GM19463 (cell line): ENCODE measurements at regions not wholly inside any gene's neighbourhood (a gene's known extent, or its start where the extent isn't known, plus 50 kb on each side); places are given as distances from the start of the nearest gene placed in this dataset.

Experiments used
- ATAC-seq: cut with Tn5 transposase; IDR thresholded peaks from one replicate; pipeline ENCODE4 v1.9.1; 2021; ENCODE audit warnings: mild to moderate bottlenecking, moderate library complexity; ENCODE audit not compliant: unreplicated experiment

DNA sequence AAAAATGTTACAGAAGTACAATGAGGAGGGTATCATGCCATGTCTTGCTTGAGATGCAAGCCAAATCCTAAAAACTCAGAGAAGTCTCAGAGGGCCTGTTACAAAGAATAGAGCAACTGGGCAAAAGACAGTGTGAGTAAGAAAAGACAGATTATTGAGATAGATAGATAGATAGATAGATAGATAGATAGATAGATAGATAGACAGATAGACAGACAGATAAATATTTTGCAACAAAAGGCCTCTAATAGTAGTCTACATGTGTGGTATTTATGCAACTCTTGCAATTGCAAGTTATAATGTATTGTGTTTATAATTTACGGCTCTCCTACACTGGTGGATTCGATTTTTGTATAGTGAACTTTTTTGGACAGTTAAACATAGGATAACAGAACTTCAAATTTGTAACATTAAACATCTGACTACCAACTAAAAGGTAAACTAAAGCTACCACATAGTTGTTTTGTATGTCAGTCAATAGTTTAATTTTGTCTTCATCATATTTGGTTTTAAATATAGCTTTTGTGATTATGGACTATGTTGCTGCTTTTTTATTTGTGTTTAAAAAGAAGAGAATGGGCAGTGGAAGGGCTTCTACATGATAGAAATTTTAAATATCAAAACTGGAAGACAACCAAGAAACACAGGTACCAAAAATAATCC is 740.7 kb upstream of the LRRTM4 start:
- no peak for ATAC-seq

DNA sequence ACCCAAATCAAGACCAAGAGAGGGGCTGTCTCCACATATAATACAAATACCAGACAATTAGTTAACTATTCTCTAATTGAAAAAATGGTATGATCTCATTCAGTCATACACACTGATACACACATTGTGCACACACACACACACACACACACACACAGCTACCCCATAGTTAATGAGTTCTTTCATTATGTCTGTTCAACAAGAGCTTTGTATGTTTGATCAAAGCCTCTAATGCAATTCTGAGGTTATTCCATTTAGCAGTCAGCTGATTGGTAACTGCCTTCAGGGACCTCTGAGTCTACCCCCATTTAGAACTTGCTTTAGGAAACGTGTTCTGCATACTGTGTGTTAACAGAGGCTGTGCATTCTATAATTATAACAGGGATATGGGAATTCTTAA is 741.4 kb upstream of the LRRTM4 start:
- no peak for ATAC-seq

DNA sequence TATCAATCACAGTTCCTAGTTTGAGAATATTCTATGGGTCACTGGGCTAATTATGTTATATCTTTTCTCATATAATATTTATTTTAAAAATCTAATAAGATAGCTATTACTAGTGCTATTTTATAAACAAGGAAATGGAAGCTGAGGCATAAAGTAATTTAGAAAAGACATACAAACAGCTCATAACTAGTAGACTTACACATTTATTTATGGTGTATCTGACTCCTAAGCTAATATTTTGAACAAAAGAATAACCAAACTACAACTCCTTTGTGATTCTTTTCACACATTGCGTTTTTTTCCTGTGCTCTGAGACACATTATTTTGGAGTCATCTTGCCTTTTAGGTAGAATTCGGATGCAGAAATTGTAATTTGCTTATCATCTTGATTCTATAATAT is 742.0 kb upstream of the LRRTM4 start:
- ATAC-seq = no peak

DNA sequence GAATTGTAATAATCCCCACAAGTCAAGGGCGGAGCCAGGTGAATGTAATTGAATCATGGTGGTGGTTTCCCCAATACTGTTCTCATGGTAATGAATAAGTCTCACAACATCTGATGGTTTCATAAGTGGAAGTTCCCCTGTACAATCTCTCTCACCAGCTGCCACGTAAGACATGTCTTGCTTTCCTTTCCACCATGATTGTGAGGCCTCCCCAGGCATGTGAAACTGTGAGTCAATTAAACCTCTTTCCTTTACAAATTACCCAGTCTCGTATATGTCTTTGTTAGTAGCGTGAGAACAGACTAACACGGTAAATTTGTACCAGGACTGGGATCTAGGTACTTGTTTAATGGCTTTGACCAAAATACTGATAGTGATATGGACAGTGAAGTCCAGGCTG is 744.3 kb upstream of the REG3G start:
- peak; percentile 61 for ATAC-seq

DNA sequence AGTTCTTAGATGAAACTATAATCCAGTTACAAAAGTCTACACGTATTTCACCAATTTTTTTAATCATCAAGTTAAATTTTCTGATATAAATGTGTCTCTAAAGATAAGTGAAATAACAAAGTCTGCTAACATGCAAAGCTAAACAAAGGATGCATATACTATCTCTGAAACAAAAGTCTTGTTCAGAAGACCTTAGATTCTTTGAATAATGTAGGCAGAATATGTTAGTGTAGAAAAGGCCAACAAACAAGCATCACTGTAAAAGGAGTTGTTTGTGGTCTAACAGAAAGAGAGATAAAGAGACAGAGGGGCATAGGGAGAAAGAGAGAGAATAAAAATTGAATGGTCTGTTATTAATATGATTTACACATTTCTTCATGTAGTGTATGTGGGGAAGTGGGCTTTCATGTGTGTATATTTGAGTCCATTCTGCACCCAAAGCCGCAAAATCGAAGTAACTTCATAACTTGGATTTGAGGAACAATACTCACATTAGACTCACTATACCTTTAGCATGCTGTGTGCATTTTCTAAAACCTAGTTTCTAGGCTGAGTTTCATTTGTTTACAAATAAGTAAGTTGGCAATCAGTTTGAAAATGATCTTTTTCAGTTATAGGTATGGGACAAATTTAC is 734.8 kb upstream of the REG3G start:
- ATAC-seq = no peak

DNA sequence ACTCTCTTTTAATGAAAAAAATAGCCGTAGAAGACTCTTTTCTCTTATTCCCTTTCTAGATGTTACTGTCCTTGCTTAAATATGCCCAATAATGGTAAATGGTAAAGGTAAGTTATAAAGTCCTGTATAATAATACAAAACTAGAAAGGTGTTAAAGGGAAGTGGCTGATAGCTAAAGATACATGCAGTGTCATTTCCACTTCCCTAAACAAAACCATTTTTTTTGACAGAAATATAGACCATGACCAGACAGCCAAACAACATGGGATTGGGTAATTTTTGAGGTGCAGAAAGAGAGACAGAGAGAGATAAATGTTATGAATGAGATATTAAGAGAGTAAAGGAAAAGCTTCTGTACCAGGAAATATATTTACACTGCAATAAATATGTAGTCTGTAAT is 731.7 kb upstream of the REG3G start:
- no peak for ATAC-seq

DNA sequence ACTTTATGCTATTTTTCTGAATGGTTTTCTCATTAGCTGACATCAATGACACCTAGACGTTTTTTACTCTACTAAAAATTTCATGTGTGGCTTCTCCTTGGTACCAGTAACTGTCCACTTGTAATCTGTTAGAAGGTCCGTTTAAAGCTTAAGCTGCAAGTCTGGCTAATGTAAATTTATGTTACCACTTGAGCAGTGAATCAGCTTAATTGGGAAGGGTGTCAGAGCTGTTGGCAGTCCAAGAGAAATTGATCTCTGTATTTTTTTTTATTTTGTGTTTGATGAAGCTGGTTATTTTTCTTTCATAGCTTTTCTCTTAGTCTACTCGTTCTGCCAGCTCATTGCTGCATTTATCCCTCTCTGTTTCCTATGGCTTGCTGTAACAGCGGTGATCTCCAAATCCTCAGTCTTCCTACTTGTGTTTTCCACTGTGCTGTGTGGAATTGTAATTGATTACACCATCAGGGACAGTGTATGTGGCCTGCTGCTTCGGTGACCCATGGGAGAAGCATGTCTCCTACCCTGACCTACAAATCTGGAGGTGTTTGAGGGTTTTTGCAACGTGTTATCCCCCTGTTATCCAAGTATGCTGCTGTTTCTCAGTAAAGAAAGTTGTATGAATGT is 724.2 kb upstream of the REG3G start:
- ATAC-seq = no peak

DNA sequence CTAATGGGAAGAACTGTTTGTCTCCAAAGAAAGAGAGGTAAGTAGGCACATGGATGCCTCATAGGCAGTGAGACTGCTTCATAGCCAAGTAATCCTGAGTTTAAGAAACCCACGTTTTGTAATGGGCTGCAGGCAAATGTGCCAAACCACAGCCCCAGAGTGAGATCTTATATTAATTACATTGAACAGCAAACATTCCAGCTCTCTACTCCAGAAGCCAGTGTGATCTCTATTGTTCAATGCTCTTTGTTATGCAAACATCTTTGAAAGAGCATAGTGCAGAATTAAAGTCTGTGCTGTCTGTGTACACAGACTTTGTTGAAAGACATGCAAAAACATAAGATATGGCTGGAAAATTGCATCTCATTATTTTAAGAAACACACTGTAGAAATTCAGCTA is 720.8 kb upstream of the REG3G start:
- no peak for ATAC-seq

DNA sequence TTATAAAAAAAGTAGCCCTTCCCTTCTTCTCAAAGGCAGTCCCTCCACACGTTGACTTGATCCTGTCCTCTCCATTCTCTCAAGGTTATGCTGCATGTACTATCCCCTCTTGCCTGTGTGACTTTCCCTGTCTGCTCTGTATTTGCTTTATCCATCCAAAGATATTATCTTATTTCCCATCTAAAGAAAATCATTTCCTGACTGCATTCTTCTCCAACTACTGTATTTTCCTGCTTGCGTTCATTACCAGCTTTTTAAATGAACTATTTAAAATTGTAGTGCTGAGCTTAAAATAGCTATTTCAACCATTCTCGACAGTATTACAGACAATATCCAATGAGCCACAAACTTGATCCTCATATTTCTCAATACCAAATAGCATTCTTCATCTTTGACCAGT is 716.0 kb upstream of the REG3G start:
- no peak for ATAC-seq

DNA sequence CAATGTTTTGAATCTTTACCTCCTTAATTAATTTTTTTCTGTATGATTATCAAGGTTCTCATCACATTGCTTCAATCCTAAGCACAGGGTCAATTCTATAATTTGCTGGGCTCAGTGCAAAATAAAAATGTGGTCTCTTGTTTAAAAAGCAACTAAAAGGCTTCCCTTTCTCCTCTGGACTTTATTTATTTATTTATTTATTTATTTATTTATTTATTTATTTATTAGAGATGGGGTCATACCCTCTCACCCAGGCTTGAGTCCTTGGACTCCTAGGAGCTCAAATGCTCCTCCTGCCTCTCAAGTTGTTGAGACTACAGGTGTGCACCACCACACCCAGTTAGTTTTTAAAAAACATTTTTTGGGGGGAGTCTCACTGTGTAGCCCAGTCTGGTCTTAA is 710.1 kb upstream of the REG3G start:
- no peak for ATAC-seq

DNA sequence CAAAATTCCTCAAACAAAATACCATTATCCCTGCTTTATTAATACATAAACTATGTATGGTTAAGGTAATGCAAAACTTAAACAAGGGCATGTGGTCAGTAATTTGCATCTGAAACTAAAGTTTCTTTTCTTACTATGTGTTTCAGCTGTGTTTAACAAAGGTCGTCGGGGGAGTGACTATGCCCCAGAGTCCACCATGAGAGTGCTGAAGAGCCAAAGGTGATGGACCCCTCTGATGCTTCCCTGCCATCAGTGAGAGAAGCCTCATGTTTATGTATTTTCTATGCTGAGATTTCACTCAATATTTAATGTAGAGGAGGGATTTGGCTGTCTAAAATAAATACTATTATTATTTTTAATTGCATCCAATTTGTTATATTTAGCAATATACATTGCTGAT is 707.2 kb upstream of the REG3G start:
- ATAC-seq = no peak

DNA sequence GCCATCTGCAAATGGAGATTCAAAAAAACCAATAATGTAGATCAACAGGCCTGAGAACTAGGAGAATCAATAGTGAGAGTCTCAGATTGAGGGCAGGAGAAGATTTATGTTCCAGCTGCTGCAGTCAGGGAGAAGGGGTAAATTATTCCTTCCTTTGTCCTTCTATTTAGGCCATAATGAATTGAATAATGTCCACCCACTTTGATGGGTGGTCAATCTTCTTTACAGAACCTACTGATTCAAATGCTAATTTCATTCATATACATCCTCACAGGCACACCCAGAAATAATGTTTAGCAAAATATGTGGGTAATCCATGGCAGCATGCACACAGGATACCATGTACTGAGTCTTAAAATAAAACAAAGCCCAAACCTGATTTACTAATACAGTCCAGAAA is 695.3 kb upstream of the REG3G start:
- ATAC-seq = no peak

DNA sequence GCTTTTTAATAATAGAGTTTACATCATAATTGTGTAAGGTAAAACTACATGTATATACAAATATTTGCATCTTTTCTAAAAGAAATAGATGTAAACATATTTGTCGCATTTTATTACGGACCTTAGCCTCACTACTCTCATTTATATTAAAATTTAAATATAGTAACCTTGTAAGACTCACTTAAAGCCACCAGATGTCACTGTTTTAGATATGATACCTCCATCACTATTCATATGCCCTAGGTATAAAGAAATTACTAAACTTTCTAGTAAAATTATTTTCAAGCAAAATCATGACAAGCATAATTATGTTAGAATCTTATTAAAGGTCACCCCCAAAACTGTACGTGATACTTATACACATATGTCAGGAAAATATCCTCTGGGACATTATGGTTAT is 674.3 kb upstream of the REG3G start:
- no peak for ATAC-seq

DNA sequence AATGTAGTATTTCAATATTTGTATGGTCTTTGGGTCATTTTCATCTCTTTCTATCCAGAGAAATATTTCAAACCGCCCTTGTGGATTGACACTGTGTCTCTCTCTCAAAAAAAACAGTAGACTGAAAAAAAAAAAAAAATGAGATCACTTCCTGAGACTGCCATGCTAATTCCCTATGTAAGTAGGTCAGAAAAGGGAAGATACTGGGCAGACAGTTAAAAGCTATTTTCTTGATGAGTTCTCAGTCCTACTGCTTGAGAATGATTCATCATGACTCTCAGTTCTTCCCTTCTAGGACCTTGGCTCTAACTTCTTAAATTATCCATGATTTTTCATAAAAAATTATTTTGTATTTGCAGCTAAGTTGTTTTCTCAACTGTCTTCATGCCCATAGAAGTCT is 672.3 kb upstream of the REG3G start:
- ATAC-seq = no peak

DNA sequence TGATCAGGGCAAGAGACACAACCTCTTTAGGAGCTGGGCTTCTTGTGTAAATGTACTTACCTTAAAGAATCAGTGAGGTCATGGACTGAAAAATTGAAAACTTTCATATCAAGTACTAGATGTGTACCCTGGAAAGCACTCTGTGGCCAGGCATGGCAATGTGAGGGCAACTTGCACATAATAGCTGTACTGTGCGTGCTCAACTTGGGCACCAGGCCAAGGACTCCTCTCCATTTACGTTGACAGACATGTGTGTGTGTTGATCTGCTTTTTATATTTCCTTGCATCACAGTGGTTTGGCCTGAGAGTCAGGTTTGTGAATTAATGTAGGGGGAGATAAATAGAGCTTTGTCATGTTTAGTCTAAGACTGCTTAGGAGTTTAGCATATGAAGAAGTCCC is 669.5 kb upstream of the REG3G start:
- ATAC-seq = no peak

DNA sequence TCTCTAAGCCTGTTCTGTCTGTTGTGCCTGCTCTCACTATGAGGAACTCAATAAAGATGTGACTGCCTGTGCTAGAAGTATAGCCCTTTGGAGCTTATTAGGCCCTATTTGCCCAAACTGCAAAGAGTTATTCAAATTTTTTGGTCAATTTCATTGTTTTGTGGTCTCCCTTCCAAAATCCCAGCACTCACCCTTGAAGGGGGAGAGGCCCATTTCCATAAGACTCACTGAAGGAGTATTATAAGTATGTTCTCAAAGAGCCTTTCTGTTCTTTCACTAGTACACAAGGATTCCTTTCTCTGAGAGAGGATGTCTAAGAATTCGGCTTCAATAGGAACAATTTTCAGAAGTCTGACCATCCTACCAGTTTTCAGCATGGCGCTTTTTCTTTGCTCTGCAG is 641.9 kb upstream of the REG3G start:
- ATAC-seq = no peak

DNA sequence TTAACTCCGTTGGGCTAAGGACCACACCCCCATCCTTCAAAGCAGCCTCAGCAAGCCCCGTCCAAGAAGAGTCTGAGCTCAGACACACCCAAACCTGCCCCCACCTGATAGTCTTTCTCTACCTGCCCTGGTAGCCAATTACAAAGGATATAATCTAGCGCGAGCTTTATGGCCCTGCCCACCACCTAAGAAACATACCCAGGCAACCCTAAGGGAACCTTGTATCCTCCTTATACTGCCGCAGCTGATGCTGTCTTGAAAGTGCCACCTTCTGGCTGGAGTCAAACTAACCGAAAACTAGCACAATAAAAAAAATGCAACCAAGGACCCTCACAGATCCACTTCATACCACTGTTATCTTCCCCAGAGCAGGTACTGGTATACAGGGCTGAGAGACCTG is 628.3 kb upstream of the REG3G start:
- ATAC-seq = no peak

DNA sequence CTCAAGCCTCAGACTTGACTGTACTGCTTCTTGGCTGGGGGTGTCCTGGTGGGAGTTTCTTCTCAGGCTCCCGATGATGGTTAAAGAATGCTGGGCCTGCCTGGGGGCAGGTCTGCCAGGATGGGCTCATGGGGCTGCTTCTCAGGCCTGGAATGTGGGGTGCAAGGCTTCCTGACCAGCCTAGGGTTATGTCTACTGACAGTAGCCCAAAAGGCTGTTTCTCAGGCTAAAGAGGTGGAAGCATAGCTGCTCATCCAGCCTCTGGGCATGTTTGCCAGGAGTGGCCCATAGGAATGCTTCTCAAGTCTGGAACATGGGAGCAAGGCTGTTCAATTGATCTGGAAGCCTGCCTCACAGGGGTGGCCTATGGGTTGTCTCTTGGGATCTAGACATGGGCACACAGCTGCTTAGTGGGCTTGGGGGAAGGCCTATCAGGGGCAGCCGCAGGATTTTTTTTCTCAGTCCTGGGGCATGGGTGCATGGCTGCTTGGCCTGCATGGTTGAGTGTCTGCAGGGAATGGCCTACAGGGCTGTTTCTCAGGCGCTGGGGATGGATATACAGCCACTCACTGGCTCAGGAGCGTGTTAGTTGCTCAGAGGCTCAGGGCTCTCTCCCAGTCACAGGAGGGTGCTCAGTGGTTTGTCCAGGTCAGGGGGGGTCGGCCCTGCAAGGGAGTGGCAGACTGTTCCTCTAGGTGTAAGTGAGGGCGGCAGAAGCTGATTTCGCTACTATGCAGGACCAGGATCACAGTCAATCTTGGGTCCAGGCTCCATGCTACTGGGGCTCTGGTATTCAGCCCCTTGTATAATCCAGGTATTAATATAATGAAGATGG is 617.3 kb upstream of the REG3G start:
- ATAC-seq = no peak

DNA sequence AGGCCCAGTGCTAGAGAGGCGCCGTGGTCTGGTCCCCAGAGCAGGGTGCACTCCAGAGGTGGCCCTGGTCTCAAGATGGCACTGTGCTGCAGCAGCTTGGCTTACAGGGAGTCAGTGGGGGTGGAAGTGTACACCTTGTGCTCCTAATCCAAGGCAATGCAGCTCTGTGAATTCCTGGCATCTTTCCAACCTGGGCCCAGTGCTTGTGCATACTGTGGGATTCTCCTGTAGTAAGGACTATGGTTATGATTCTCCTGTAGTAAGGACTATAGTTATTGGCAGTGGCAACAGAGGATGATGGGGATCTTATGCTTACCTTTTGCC is 616.7 kb upstream of the REG3G start:
- no peak for ATAC-seq

DNA sequence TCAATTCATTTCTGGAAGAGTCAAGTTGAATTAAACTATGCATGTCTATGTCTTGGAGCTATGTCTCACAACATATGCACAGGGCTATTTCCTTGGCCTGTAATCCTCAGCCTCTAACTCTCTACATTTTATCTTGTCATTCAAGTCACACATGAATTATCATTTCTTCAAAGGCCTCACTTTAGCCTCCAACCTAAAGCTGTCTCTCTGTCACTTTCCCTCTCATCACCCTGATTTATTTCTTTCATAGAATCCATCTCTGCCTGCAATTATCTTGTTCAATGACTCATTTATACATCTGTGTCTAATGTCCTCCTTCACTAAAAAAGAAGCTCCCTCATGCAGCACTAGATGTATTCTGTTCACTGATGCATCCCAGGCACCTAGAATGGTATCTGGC is 614.2 kb upstream of the REG3G start:
- no peak for ATAC-seq

DNA sequence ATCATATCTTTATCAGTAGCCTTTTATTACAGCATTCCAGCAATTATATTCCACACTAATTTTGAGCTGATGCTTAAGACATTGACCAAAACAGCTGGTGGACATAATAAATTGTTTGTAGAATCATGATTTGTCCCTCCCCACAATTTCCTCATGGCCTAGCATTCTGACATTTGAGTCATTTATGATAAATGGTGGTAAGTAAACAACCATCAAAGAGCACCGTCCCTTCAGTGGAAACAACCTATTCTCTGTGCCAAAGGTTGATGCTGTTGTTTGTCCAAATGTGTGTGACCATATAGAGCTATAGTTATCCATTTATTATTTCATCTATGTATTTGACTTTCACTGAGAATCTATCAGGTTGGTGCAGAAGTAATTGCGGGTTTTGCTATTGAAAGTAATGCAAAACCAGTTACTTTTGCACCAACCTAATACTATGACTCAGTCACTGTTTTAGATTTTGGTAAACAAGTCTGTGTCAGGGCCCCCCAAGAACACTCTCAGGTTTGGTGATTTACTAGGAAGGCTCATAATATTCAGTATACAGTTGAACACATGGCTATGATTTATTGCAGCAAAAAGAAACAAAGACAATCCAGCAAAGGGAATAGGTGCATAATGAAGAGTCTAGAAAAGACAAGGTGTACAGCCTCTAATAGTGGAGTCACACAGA is 608.7 kb upstream of the REG3G start:
- no peak for ATAC-seq
